WTC11 (cell line): ENCODE measurements at regions not wholly inside any gene's neighbourhood (a gene's known extent, or its start where the extent isn't known, plus 50 kb on each side); places are given as distances from the start of the nearest gene placed in this dataset.

Experiments used
- ATAC-seq: fragments of 200-7000 bp; cut with Tn5 transposase; 2 replicates; pipeline ENCODE4 v1.10.0; 2021; ENCODE audit warnings: mild to moderate bottlenecking, moderate library complexity
- CTCF ChIA-PET: fragments of 300-600 bp; sonication (Branson Sonifier 250); formaldehyde crosslinking; loops from one replicate; lab custom pipeline; 2021; ENCODE audit warnings: antibody characterized with exemption; lab: Charles Lee
- POLR2A ChIA-PET: fragments of 350-600 bp; sonication (Branson Sonifier 250); formaldehyde crosslinking; loops from one replicate; lab custom pipeline; 2021; ENCODE audit warnings: antibody characterized with exemption; lab: Charles Lee
- DNase-seq: peaks from one replicate; pipeline ENCODE4 v3.0.0; 2021; ENCODE audit warnings: low spot score
- H3K27ac Mint-ChIP-seq: 2 replicates; pipeline ENCODE4 v1.8.0; 2021; ENCODE audit warnings: mixed read lengths
- H3K27me3 Mint-ChIP-seq: 2 replicates; pipeline ENCODE4 v1.8.0; 2021; ENCODE audit warnings: low read depth, mild to moderate bottlenecking, moderate library complexity, mixed read lengths
- H3K36me3 Mint-ChIP-seq: 2 replicates; pipeline ENCODE4 v1.8.0; 2021; ENCODE audit warnings: mixed read lengths
- H3K4me1 Mint-ChIP-seq: 2 replicates; pipeline ENCODE4 v1.8.0; 2022; ENCODE audit warnings: mixed read lengths
- H3K4me3 Mint-ChIP-seq: 2 replicates; pipeline ENCODE4 v1.8.0; 2021; ENCODE audit warnings: mild to moderate bottlenecking, moderate library complexity, mixed read lengths
- H3K9me3 Mint-ChIP-seq: 2 replicates; pipeline ENCODE4 v1.8.0; 2021; ENCODE audit warnings: mixed read lengths
- ATF6 ChIP-seq: sonication (generic); formaldehyde crosslinking; IDR thresholded peaks from 2 replicates; pipeline ENCODE4 v1.8.1; 2023; ENCODE audit warnings: mild to moderate bottlenecking, missing genetic modification reagents
- E2F4 ChIP-seq: sonication (generic); formaldehyde crosslinking; IDR thresholded peaks from 2 replicates; pipeline ENCODE4 v1.8.1; 2022; ENCODE audit warnings: low read depth, mild to moderate bottlenecking, moderate library complexity, missing genetic modification reagents, borderline replicate concordance
- ETV6 ChIP-seq: sonication (generic); formaldehyde crosslinking; IDR thresholded peaks from 2 replicates; pipeline ENCODE4 v1.8.1; 2022; ENCODE audit warnings: mild to moderate bottlenecking, missing genetic modification reagents
- FOXP4 ChIP-seq: sonication (generic); formaldehyde crosslinking; IDR thresholded peaks from 2 replicates; pipeline ENCODE4 v1.8.0; 2022; ENCODE audit warnings: mild to moderate bottlenecking, missing genetic modification reagents
- HMGXB4 ChIP-seq: sonication (generic); formaldehyde crosslinking; IDR thresholded peaks from 2 replicates; pipeline ENCODE4 v1.8.1; 2023; ENCODE audit warnings: mild to moderate bottlenecking, moderate library complexity, missing genetic modification reagents
- NFATC4 ChIP-seq: fragments of 250-450 bp; sonication (Bioruptor Pico); IDR thresholded peaks from 2 replicates; pipeline ENCODE4 v1.9.0; 2021; ENCODE audit warnings: mild to moderate bottlenecking
- NR2C2 ChIP-seq: sonication (generic); formaldehyde crosslinking; IDR thresholded peaks from 2 replicates; pipeline ENCODE4 v1.8.0; 2022; ENCODE audit warnings: mild to moderate bottlenecking, missing genetic modification reagents
- SOX15 ChIP-seq: fragments of 250-450 bp; sonication (Bioruptor Pico); IDR thresholded peaks from 2 replicates; pipeline ENCODE4 v1.9.0; 2021; ENCODE audit warnings: mild to moderate bottlenecking
- TCF7 ChIP-seq: sonication (generic); formaldehyde crosslinking; IDR thresholded peaks from 2 replicates; pipeline ENCODE4 v1.8.0; 2022; ENCODE audit warnings: mild to moderate bottlenecking, low read depth, missing genetic modification reagents, moderate library complexity
- ZBTB43 ChIP-seq: sonication (generic); formaldehyde crosslinking; IDR thresholded peaks from 2 replicates; pipeline ENCODE4 v1.8.1; 2023; ENCODE audit warnings: mild to moderate bottlenecking, missing genetic modification reagents
- ZMAT4 ChIP-seq: fragments of 250-450 bp; sonication (Bioruptor Pico); IDR thresholded peaks from 2 replicates; pipeline ENCODE4 v1.9.0; 2021; ENCODE audit warnings: mild to moderate bottlenecking
- ZNF281 ChIP-seq: sonication (generic); formaldehyde crosslinking; IDR thresholded peaks from 2 replicates; pipeline ENCODE4 v1.8.0; 2023; ENCODE audit warnings: mild to moderate bottlenecking, missing genetic modification reagents
- ZNF425 ChIP-seq: fragments of 250-450 bp; sonication (Bioruptor Pico); conservative IDR thresholded peaks from 2 replicates; pipeline ENCODE4 v1.9.0; 2021; ENCODE audit warnings: mild to moderate bottlenecking

GRCh38 chr5:144864118-144864517 is 693.4 kb downstream of the KCTD16 start:
- Mint-ChIP-seq H3K9me3 (no peaks in the 10 kb centered on the region), H3K27ac (no peak overlapping the region), H3K36me3 (no peaks in the 10 kb centered on the region), H3K4me3 (no peak overlapping the region), H3K4me1 (peaks cover 3% of the 10 kb centered on the region; the same call in 1 of the 2 replicates), H3K27me3 (no peaks in the 10 kb centered on the region)
- ATAC-seq (no peak), DNase-seq (no peak)
- ChIA-PET CTCF (no interaction called here), POLR2A (no interaction called here)
- TF ChIP-seq HMGXB4 (CRISPR knock-in tag): no peak
- no peak for TF ChIP-seq SOX15
- no peak for TF ChIP-seq ATF6 (CRISPR knock-in tag)

GRCh38 chr5:144857454-144857853 is 686.8 kb downstream of the KCTD16 start:
- Mint-ChIP-seq H3K27ac (no peak overlapping the region), H3K4me1 (no peaks in the 10 kb centered on the region), H3K9me3 (no peaks in the 10 kb centered on the region), H3K36me3 (no peaks in the 10 kb centered on the region), H3K4me3 (no peak overlapping the region), H3K27me3 (no peaks in the 10 kb centered on the region)
- ATAC-seq (no peak), DNase-seq (no peak)
- CTCF ChIA-PET: no interaction called here
- POLR2A ChIA-PET: no interaction called here
- no peak for TF ChIP-seq ZNF425 (CRISPR knock-in tag)

GRCh38 chr5:144844086-144844485 is 673.4 kb downstream of the KCTD16 start:
- TF ChIP-seq E2F4 (no peak), FOXP4 (CRISPR knock-in tag) (no peak), NR2C2 (CRISPR knock-in tag) (no peak), ETV6 (CRISPR knock-in tag) (no peak), NFATC4 (CRISPR knock-in tag) (no peak), ZNF281 (no peak), TCF7 (CRISPR knock-in tag) (no peak), ZMAT4 (CRISPR knock-in tag) (no peak), ZBTB43 (no peak)
- Mint-ChIP-seq H3K4me3 (no peak overlapping the region), H3K36me3 (peaks cover 6% of the 10 kb centered on the region; the same call in 1 of the 2 replicates), H3K27me3 (no peaks in the 10 kb centered on the region), H3K9me3 (peaks cover 15% of the 10 kb centered on the region), H3K4me1 (peaks cover 13% of the 10 kb centered on the region), H3K27ac (no peak overlapping the region)
- no peak for ATAC-seq
- CTCF ChIA-PET: no interaction called here
- DNase-seq: no peak
- POLR2A ChIA-PET: no interaction called here
